GM23248 (cell line): ENCODE measurements at regions not wholly inside any gene's neighbourhood (a gene's known extent, or its start where the extent isn't known, plus 50 kb on each side); places are given as distances from the start of the nearest gene placed in this dataset.

Experiments used
- EZH2 ChIP-seq: fragments of 200-600 bp; sonication (generic); IDR thresholded peaks from 2 replicates; pipeline ENCODE4 v1.6.1; 2018; ENCODE audit warnings: antibody characterized with exemption, mild to moderate bottlenecking; ENCODE audit not compliant: insufficient read depth, poor library complexity, severe bottlenecking
- EZH2phosphoT487 ChIP-seq: fragments of 200-600 bp; sonication (generic); IDR thresholded peaks from 2 replicates; pipeline ENCODE4 v1.6.1; 2018; ENCODE audit warnings: antibody characterized with exemption, moderate library complexity, mild to moderate bottlenecking, low read depth; ENCODE audit not compliant: insufficient read depth

GRCh38 chr2:37774976-37775907 is 103.8 kb upstream of the CDC42EP3 start:
- TF ChIP-seq EZH2 (no peak), EZH2phosphoT487 (no peak)
